Cerebellar cortex (tissue), 1 donor: ENCODE measurements at regions not wholly inside any gene's neighbourhood (a gene's known extent, or its start where the extent isn't known, plus 50 kb on each side); places are given as distances from the start of the nearest gene placed in this dataset.
"Not testable (repeated sequence)": the region's sequence is repeated elsewhere in the genome, so short reads cannot be mapped to it uniquely, and the experiment has no call there.

Source experiments
- DNase-seq: peaks from one replicate; pipeline ENCODE4 v3.0.0-alpha.2; 2015; ENCODE audit warnings: low spot score

DNA sequence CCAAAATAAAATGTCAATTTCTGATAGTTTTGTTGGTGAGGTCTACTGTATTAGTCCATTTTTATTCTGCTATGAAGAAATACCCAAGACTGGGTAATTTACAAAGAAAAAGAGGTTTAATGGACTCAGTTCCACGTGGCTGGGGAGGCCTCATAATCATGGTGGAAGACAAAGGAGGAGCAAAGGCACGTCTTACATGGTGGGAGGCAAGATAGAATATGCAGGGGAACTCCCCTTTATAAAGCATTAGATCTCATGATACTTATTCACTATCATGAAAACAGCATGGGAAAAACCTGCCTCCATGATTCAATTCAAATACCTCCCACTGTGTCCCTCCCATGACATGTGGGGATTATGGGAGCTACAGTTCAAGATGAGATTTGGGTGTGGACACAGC is 204.5 kb upstream of the ZEB2 start:
- DNase-seq, result not testable (repeated sequence)

DNA sequence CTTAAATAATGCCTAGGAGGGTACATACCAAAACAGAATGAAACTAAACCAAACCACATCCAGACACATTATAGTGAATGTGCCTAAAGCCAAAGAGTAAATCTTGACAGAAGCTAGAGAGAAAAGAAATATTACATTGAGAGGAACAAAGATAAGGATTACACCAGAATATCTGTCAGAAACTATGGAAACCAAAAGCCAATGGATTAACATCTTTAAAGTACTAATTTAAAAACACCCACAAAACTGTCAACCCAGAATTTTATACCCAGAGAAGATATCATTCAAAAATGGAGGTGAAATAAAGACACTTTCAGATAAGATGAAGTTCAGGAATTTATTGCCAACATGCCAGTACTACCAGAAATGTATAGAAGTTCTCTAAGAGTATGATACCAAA is 198.5 kb upstream of the ZEB2 start:
- DNase-seq, result no peak

DNA sequence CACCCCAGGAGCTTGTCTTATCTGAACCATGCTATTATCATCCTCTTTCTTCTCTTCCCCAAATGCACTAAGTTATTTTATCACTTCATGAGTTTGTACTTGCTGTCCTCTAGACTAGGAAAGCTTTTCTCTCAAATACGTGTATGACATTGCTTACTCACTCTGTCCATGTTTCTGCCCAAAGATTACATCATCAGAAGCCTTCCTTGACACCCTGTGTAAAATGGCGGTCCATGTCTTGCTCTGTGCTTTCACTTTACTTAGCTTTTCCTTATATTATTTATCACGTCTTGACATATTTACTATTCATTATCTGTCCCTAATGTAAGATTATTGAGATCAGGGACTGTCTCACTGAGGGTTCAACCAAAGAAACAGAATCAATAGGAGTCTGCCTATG is 196.1 kb upstream of the ZEB2 start:
- no peak for DNase-seq

DNA sequence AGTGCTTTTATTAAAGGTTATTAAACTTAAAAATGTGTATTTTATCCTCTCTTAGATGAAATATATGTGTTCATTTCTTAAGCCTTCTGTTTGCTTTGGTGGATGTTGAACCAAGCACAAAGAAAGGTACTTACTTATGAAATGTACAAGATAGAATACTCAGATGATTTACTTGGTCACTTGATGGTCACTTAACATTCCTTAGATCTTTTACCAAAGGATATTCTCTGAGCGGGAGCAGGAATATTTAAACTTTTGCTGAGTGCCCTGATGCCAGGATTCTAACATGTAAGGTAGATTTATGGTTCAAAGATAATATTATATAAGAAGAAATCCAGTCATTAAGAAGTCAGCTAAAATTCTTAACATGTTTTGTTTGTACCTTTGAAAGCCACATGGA is 193.5 kb upstream of the ZEB2 start:
- no peak for DNase-seq

DNA sequence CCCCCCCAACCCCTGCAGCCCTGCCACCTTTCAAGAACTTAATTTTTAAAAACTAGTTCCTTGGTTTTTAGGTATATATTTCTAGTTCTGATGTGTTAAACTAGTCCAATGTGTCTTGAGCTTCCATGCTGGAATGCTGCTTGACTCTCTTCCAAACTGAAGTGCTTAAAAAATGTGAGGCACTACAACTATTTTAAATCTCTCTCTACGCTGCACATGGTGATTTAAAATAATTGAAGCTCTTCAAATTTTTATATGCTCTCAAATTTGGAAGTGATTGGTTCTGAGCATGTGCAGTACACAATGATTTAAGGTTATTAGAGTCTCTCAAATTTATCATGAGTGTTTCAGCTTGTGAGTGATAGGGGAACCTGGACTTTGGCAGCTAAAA is 192.6 kb upstream of the ZEB2 start:
- no peak for DNase-seq

DNA sequence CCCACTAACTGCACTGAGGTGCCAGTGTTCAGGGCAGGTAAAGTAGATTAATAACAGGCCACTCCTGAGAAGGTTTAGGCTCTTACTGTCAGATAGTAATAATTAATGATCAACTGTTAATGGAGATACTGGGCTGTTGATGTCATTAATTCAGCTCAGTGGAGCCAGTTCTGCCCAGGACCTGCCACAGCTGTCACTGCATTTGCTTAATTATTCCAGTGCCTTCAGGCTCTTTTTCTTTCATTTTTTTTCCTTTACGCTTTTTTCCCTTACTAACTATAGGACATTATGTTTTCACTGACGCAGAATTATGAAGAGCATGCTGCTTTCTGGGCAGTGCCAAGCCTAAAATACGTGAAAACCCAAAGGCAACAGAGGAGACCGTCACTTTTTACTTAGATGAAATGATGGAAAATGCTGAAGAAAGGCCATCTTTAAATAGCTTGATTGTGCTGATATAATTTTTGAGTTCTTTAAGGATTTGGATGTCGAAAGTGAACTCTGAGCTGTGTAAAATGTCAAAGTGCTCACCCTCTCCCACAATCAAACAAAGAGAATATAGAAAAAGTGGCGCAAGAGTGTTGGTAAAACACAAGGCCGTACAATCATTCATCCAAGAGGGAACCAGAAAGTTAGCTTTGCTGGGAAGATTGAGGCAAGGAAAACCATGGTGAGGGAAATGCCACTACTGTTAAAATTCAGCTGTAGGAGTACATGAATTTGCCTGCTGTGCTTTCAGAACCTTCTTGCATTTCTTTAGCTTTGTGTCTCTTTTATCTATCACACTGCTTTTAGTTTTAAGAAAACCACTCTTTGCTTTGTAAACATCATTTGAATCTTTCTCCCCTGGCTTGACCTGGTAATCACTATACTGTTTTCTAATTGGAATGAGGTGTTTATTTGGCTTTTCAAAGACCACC is 192.0 kb upstream of the ZEB2 start:
- no peak for DNase-seq

DNA sequence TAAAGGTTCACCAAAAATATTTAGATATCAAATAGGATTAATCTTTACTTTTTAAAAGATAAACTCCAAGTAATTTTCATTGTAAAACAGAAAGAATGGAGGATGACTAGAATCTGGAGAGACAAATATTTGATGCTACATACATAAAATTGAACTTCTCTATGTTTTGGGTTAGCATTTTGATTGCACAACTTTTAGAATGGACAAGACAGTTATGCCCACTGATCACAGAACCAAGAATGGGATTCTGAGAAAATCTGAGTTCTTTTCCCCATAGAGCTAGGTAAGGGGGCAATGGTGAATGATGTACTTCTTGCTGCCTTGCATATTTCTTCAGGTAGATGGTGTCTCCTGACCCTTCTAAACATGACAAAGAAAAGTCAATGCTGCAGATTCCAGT is 191.2 kb upstream of the ZEB2 start:
- no peak for DNase-seq

DNA sequence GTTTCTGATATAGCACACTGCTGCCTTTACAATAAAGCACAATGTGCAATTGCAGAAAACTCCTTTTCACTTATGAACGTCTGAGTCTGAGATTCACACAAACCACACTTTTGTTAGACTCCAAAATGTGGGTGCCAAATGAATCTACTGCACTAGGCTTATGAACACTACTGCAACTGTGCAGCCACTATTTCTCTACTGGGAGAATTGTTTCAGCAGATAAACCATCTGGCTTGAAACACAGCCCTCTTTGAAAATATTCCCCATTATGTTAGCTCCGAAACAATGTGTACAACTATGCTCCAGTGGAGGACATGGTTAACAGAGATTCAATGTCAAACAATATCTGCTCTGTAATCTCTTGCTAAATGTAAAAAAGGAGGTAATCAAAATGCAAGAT is 188.7 kb upstream of the ZEB2 start:
- DNase-seq, result no peak

DNA sequence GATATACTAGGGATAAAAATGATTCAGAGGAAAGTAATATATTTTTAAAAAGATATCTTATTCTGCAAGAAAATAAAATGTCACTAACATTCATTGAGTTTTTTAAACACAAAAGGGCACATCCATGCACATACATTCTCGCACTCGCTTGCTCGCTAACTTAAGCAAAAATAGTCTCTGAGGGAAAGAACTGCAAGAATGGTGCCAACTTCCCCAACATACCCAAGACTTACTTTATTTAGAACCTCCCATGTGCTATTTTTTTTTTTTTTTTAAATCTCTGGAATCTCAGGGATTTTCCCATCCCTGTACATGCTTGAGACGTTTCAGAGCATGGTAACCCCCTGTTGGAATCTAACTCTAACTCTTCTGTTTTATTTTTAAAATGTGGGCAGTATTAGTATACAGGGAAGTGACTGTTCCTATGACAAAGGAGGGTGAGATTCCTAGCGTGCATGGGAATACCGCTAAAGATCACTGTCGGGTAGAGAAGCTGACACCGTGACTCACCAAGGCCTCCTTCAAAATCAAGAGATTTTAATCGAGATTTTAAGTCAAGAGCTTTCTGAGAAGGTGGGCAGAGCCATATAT is 187.9 kb upstream of the ZEB2 start:
- no peak for DNase-seq

DNA sequence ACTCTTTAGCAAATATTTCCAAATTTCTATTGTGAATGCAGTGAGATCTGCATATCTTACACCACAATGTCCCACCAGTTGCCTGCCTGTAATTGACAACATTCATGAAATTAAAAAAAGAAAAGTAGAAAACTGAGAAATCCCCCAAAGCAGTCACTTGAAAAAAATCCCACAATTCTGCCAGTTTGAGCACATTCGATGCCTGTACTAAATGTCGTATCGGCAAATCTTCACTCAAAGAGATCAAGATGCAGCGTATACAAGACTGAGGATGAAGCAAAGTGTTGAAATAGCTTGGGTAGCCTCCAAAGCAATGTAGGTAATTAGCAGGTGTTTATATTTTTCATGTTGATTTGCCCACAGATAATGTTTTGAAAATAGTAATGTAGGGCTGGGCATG is 186.7 kb upstream of the ZEB2 start:
- no peak for DNase-seq

DNA sequence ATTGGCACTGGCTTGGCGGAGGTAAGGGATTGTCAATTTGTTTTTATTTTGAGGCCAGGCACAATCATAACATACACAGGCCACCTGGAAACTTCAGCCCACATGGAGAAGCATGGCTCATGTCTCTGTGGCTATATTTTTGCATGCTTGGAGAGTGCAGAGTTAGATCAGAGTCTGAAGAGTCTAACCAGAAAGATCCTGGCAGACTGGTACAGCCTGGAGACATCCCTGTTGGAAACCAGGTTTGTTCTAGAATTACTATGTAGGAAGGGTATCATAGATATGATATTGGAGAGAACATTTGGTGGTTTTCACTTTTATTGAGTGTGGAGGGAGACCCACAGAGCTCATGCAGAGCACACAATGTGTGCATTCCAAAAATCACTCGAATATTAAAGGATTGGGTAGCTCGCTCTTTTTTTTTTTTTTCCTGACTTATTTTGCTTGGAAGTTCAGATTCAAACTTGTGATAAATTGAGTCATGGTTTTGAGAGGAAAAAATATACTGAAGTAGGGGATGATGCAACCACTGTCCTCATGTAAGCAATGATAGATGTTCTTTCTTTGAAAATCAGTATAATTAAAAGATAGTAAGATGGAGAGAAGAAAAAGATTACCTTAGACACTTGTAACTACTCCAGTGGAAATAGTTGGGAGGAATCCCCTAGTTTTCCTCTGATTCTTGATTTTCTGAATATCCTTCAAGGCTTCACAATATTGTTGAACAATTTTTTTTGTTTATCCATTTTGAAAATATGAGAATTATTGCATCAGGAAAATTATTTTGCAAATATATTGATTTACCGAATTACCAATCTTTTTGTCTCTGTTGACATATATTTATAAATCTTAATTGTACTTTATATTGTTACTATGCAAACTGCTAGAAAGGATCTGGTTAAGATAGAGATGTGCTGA is 185.7 kb upstream of the ZEB2 start:
- no peak for DNase-seq

DNA sequence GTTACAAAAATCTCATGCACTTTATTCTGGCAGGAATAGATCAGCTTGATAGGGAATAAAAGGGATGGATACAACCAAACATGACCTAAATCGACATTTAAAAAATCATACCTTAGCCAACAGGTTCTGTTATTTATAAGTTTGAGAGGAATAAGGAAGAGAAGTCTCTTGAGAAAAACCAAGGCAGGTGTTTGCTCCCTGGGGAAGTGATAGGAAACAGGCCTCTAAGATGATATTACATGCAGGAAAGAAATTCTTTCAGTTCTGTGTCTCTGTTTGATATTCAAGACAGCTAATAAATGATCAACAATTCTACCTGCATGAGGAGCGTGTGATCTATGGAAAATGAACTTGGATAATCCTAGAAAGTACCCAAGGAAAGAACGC is 184.8 kb upstream of the ZEB2 start:
- no peak for DNase-seq

DNA sequence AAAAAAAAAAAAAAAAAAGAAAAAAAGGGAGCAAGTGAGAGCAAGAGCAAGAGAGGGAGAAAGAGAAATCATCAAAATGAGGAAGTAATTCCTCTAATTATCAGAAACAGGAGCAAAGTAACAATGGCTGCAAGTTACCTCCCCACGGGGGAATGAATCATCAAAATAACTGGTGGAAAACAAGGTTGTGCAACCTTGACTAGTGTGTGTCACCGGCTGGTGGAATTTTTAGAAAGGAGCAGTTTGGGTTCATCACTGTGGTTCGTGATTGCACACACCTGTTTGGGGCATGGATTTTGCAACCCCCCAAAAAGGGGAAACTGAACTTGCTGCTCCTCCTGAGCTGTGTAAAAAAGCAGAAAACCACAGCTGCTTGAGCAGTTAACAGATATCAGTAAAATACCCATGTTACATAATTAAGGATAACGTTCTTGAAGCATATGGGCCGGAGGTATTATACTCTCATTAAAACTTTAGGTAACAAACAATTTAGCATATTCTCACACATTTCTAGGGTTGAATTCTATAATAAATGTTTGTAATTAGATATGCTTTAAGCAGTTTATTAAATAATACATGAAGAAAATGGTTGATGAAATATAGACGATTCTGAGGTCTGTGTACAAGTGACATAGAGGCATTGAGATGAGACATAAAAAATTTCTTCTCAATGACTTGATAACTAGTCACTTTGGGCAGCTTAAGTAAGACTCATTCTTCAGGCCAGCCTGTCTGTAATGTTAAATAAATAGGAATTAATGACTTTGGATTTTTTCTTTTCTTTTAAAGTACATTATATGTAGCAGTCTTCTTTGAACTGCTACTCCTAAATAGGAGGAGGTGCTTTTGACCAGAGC is 184.2 kb upstream of the ZEB2 start:
- DNase-seq, result no peak

DNA sequence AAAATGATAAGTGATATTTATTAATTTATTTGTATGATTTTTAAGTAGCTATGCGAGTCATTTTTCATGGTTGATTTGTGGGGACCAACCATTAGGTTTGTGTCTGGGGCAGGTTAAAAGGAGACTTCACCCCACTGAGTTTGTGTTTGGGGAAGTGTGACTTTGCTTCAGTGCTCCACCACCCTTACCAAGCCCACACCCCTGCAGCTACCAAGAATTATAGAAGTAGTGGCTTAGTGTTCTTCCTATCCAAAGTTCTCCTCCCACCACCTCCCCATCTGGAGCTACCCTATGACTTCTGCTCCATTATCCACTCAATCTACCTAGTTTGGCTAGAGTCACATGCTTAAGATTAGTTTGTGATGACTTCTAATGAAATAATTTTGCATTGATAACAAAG is 182.1 kb upstream of the ZEB2 start:
- no peak for DNase-seq

DNA sequence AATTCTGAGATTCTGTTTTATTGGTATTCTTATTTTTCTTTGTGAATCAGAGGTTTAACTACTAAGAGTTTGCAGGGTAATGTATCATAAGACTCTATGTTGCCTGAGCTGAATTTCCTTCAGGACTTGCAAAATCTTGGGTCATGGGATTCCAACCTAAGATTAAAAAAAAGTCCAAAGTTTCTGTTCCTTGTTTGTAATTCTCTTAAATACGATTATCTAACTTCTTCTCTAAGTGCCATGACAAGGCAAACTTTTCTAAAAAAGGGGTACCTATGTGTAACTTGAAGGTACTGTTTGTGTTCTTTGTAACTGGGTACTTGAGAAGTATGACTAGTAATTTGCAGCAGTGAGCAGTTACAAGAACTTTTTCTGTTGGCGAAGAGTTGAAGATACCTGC is 181.3 kb upstream of the ZEB2 start:
- DNase-seq, result no peak

DNA sequence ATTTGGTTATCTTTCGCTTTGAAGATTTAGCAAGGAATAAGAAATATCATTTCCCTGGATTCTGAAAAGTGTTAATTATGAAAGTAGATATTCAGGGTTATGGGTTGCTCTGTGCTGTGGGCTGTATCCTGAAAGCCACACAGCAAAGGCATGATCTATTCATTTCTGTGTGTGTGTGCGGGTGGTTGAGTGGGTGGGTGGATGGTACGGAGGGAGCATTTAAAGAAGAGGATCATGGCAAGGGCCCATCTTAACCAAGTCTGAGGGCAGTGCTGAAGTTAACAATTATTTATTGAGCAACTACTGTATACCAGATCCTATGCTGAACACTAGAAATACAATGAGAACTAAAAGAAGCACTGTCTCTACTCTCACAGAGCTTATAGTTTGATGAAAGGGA is 178.2 kb upstream of the ZEB2 start:
- no peak for DNase-seq

DNA sequence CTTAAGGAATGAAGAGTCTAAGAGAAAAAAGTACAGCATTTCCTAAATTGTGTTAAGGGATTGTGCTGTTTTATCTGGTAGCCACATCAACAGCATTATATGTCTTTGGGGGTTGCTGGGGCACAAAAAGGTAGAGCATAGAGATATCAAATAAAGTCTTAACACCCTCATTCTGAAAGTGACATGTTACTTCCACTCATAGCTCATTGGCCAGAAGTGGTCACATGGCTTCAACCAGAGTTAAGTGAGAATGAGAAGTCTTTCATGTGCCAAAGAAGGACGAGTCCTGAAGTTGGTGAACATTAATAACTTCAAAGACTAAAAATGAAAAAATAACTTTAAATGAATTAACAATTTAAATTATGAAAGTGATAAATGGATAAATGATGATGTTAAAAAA is 175.7 kb upstream of the ZEB2 start:
- DNase-seq, result no peak

DNA sequence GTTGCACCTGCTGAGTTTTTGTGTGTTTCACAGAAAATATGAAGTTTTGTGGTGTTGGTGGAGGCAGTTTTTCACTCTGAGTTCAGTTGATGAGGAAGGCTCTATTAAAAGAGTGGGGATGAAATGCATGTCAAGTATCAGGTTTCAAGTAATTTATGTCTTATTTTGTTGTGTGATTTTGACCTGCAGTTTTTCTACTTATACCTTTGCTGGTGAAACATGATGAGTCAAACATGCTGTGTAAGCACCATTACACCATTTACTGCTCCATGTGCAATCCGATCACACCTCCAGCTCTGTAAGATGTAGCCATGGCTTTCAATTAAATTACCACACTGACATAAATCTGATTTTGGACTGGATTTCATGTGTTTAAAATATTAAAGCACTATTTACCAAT is 174.5 kb upstream of the ZEB2 start:
- no peak for DNase-seq

DNA sequence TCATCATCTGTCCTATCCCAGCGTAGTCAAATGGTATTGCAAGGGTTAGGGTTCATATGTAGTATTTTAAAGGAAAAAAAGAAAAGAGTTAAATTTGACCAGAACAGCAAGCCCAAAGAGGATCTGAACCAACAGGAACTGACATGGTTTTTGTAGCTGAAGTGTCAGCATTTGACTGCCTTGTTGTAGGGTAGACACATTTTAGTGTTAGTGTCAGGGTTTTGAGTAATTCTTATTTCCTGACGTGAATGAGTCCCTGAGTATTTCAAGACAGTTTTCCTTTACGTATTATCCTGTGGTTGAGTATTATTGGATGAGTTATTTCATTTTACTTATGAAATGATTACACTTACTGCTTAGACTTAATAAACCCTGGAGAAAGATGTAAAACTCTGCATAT is 173.3 kb upstream of the ZEB2 start:
- no peak for DNase-seq

DNA sequence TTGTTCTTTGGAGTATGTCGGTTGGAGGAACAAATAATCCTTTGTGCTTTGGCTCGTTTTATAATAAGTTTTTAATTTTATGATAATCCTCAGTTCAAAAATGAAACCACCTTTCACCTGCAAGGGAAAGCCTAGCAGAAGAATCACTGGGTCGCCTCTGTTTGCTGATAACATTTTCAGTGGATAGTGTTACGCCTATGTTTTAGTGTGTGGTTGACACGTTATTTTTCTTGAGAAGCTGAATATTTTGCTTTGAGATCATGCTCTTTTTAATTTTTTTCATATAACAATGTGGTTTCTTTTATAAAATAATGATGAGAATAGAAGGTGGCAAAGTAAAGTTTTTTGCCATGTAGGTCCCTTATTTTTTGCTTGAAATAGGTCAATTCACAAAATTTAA is 172.7 kb upstream of the ZEB2 start:
- DNase-seq, result no peak

DNA sequence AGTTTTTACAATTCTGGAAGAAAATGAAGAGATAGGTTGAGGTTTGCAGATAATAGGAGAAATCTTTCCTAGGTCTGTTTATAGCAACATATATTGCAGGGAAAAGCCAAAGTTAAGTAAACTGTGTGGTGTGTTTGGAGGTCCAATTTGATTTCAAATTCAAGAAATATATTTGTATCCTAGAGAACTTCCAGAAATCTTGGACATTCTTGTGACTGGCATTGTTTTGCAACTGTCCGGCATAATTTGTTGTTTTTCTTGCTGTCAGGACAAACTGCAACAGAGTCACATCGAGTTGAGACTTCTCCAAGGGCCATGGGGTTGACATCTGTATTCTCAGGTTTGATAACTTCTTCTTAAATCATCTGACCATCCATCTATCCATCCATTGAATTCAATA is 170.9 kb upstream of the ZEB2 start:
- DNase-seq, result no peak
